Osteoblast (primary cell): ENCODE measurements at regions not wholly inside any gene's neighbourhood (a gene's known extent, or its start where the extent isn't known, plus 50 kb on each side); places are given as distances from the start of the nearest gene placed in this dataset.

Experiments
- DNase-seq: peaks from one replicate; pipeline ENCODE4 v3.0.0; 2011; ENCODE audit warnings: low spot score, mixed read lengths; ENCODE audit not compliant: insufficient read length; ENCODE audit errors: missing footprints
- H2AFZ ChIP-seq: 2 replicates; pipeline ENCODE4 v1.6.0; 2011; ENCODE audit warnings: mild to moderate bottlenecking, low read length
- H3K27ac ChIP-seq: 2 replicates; pipeline ENCODE4 v1.5.1; 2011; ENCODE audit warnings: mild to moderate bottlenecking, low read depth, low read length, moderate library complexity
- H3K27me3 ChIP-seq: 2 replicates; pipeline ENCODE4 v1.6.0; 2012; ENCODE audit warnings: mild to moderate bottlenecking, control low read depth, inconsistent platforms, low read length, moderate library complexity; ENCODE audit not compliant: insufficient read depth
- H3K36me3 ChIP-seq: 2 replicates; pipeline ENCODE4 v1.5.1; 2011; ENCODE audit warnings: mild to moderate bottlenecking, low read length, control low read depth, moderate library complexity; ENCODE audit not compliant: insufficient read depth
- H3K4me1 ChIP-seq: 2 replicates; pipeline ENCODE4 v1.5.1; 2011; ENCODE audit warnings: mild to moderate bottlenecking, low read length, control low read depth, moderate library complexity; ENCODE audit not compliant: insufficient read depth
- H3K4me2 ChIP-seq: 2 replicates; pipeline ENCODE4 v1.6.0; 2011; ENCODE audit warnings: mild to moderate bottlenecking, low read length; ENCODE audit not compliant: insufficient read depth
- H3K4me3 ChIP-seq: fragments of 200-600 bp; sonication (generic); 3 replicates; pipeline ENCODE4 v1.5.1; 2012; ENCODE audit warnings: mild to moderate bottlenecking, low read length, inconsistent platforms; ENCODE audit not compliant: insufficient read depth
- H3K79me2 ChIP-seq: 2 replicates; pipeline ENCODE4 v1.6.0; 2012; ENCODE audit warnings: mild to moderate bottlenecking, low read length, control low read depth, inconsistent platforms; ENCODE audit not compliant: insufficient read depth
- H3K9me3 ChIP-seq: 2 replicates; pipeline ENCODE4 v1.5.1; 2011; ENCODE audit warnings: low read depth, low read length, control low read depth
- H4K20me1 ChIP-seq: 2 replicates; pipeline ENCODE4 v1.6.0; 2012; ENCODE audit warnings: mild to moderate bottlenecking, low read length, control low read depth; ENCODE audit not compliant: insufficient read depth
- TF ChIP-seq, protein P1 (sequence below): IDR thresholded peaks from 2 replicates; pipeline ENCODE4 v1.5.1; 2011; ENCODE audit warnings: mild to moderate bottlenecking, low read depth, low read length, moderate library complexity; ENCODE audit errors: extremely low read depth

DNA sequence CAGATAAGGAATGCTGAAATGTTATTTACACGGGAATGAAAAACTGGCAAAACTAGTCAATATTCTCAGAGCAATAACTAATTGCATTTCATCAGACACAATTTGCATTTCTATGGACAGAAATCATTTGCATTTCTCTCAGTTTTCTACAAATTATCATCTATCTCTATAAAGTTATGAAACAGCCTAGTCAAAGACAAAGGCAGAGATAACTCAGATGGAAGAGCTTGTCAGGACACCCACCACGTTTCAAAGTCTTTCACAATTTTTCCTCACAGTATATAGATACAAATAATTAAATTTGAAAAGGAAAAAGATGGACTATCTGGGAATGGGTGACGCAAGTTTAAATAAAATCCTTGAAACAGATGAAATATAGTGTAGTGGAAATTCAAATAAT lies 230.8 kb downstream of the GASK1B start:
- no peak overlapping the region for H3K4me3 ChIP-seq
- H3K27me3 ChIP-seq, result no peaks in the 10 kb centered on the region
- H3K79me2 ChIP-seq, result no peaks in the 10 kb centered on the region
- no peak for DNase-seq
- no peak overlapping the region for H3K4me2 ChIP-seq
- TF ChIP-seq, protein P1, sequence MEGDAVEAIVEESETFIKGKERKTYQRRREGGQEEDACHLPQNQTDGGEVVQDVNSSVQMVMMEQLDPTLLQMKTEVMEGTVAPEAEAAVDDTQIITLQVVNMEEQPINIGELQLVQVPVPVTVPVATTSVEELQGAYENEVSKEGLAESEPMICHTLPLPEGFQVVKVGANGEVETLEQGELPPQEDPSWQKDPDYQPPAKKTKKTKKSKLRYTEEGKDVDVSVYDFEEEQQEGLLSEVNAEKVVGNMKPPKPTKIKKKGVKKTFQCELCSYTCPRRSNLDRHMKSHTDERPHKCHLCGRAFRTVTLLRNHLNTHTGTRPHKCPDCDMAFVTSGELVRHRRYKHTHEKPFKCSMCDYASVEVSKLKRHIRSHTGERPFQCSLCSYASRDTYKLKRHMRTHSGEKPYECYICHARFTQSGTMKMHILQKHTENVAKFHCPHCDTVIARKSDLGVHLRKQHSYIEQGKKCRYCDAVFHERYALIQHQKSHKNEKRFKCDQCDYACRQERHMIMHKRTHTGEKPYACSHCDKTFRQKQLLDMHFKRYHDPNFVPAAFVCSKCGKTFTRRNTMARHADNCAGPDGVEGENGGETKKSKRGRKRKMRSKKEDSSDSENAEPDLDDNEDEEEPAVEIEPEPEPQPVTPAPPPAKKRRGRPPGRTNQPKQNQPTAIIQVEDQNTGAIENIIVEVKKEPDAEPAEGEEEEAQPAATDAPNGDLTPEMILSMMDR, result no peak
- H4K20me1 ChIP-seq, result no peaks in the 10 kb centered on the region
- H3K36me3 ChIP-seq, result no peaks in the 10 kb centered on the region
- no peak overlapping the region for H2AFZ ChIP-seq
- no peaks in the 10 kb centered on the region for H3K4me1 ChIP-seq
- H3K27ac ChIP-seq, result no peak overlapping the region
- no peaks in the 10 kb centered on the region for H3K9me3 ChIP-seq

DNA sequence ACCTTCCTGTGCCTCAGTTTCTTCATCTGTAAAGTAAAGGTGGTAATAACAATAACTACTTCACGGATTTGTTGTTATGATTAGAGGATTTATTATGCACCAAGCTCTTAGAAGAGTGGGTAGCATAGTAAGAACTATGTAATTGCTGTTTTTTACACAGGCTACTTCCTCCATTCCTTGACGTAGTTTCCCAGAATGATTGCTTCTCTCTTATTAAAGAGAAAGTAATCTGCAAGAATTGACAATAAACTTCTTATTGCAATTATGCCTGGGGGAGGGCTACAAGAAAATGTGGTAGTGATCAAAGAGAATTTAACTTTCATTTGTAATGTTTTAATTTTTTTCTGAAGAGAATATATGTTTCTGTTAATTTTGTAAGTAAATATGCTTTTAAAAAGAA lies 238.7 kb downstream of the GASK1B start:
- Histone ChIP-seq H4K20me1 (no peaks in the 10 kb centered on the region), H3K4me2 (no peak overlapping the region), H3K4me1 (no peaks in the 10 kb centered on the region), H3K36me3 (no peaks in the 10 kb centered on the region), H3K79me2 (no peaks in the 10 kb centered on the region), H3K9me3 (no peaks in the 10 kb centered on the region), H2AFZ (no peak overlapping the region), H3K27ac (no peak overlapping the region), H3K4me3 (no peak overlapping the region), H3K27me3 (no peaks in the 10 kb centered on the region)
- no peak for DNase-seq
- TF ChIP-seq, protein P1, result no peak

DNA sequence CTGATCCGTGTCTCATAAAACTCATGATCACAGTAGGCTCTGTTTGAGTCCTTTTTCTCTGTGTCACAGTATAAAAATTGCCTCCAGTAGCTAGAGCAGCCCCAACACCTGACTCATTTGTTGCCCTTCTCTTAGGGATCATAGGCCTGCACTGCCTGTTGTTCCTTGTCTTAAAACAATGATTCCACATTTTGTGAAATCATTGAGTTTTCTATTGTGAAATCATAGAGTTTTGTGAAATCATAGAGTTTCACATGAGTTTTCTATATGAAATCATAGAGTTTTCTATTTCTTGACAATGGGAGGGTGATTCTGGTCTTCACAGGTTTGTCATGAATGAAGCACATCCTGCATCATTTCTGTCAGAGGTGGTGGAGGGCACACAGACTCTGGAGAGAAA lies 239.9 kb downstream of the GASK1B start:
- Histone ChIP-seq H3K9me3 (no peaks in the 10 kb centered on the region), H3K27ac (no peak overlapping the region), H4K20me1 (no peaks in the 10 kb centered on the region), H3K4me3 (no peak overlapping the region), H3K4me1 (no peaks in the 10 kb centered on the region), H3K79me2 (no peaks in the 10 kb centered on the region), H2AFZ (no peak overlapping the region), H3K36me3 (no peaks in the 10 kb centered on the region), H3K27me3 (no peaks in the 10 kb centered on the region), H3K4me2 (no peak overlapping the region)
- no peak for DNase-seq
- TF ChIP-seq, protein P1, result no peak

DNA sequence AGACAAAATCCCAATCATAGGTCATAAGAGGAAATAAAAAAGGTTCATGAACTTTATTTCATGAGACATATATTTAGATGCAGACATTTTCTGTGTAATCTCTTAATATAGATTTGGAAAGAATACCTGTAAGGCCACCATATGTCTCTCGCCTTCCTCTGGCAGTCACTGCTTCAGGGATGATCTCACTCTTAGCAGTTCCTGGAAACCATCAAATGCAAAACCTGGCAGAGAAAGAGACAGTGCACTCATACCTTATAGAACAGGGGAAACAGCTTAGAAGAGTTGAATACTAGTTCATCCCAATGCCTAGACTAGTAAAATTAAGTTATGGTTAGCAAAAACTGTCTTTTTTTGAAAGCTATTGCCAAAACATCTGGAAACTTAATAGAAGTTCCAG lies 243.3 kb downstream of the GASK1B start:
- DNase-seq, result no peak
- Histone ChIP-seq H2AFZ (no peak overlapping the region), H3K4me2 (no peak overlapping the region), H3K4me3 (no peak overlapping the region), H3K36me3 (no peaks in the 10 kb centered on the region), H4K20me1 (no peaks in the 10 kb centered on the region), H3K79me2 (no peaks in the 10 kb centered on the region), H3K27me3 (no peaks in the 10 kb centered on the region), H3K4me1 (no peaks in the 10 kb centered on the region), H3K27ac (no peak overlapping the region), H3K9me3 (no peaks in the 10 kb centered on the region)
- TF ChIP-seq, protein P1, result no peak
